ENCODE measurements at regions not wholly inside any gene's neighbourhood (a gene's known extent, or its start where the extent isn't known, plus 50 kb on each side); places are given as distances from the start of the nearest gene placed in this dataset.

GRCh38 chr16:54402270-54402669 is 115.7 kb upstream of the IRX3 start:
- no peak for DNase-seq

- DNase-seq, result no peak
These were observed 113.7 kb upstream of the IRX3 start for GRCh38 chr16:54400261-54400660.

GRCh38 chr16:54398986-54399385 is 112.4 kb upstream of the IRX3 start:
- DNase-seq, result no peak

GRCh38 chr16:54397838-54398237 is 111.3 kb upstream of the IRX3 start:
- no peak for DNase-seq

DNA sequence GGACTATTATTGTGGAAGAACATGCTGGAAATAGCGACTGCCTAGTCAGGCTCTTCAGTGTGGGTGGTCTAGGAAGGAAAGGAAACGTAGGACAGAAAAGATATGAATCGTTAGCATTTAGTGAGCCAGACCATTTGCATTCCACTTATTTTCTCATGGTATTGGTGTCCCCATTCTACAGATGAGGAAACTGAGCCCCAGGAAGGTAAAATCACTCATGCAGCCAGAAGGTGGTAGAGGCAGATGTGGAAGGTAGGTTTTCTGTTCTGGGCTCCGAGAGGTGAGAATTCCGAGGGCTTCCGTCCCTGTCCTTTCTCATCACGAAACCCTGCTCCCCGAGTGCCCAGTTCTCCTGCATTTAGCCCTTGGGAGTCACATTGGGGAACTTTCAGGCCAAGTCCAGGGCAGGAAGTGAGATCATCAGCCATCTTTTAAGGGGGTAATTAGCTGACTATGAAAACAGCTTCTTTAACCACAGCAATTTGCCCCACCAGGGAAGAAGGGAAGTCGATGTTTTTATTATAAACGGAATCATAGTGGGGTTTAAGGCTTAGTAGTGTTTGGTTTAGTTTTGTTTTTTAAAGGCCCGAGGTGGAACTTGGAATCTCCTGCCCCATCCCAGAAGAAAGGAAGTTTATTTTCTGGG is 110.7 kb upstream of the IRX3 start:
- no peak for DNase-seq

DNA sequence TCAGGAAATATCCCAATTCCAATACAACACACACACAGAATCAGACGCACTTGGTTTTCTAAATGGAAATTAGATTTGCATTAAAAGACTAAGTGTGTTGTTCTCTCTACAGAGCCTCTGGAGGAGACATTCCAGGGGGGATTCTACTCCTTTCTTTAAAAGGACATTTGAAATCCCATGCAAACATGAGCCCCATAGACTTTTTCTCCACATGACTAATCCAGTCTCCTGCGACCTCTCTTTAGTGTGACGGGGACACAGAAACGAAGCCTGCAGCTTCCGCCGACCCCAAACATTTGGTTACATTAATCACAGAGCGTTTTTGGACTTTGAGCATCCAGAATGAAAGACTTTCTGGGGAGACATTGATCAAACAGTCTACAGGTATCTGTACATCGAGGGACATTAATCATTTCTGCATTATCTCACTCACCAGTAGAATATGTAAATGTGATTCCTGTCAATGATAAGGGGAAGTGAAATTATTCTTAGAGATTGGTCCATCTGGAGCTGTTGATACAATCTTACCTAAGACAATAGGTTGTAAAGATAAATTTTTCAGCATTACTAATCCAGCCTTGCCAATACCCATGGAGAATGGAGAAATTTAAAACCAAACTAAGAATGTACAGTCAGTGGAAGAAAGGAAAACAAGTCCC is 103.4 kb upstream of the IRX3 start:
- DNase-seq, result no peak

GRCh38 chr16:54385141-54385540 is 98.6 kb upstream of the IRX3 start:
- no peak for DNase-seq

GRCh38 chr16:54381601-54382313 is 95.2 kb upstream of the IRX3 start:
- DNase-seq, result no peak

- no peak for DNase-seq
These were observed 88.5 kb upstream of the IRX3 start for GRCh38 chr16:54375071-54375470.

DNA sequence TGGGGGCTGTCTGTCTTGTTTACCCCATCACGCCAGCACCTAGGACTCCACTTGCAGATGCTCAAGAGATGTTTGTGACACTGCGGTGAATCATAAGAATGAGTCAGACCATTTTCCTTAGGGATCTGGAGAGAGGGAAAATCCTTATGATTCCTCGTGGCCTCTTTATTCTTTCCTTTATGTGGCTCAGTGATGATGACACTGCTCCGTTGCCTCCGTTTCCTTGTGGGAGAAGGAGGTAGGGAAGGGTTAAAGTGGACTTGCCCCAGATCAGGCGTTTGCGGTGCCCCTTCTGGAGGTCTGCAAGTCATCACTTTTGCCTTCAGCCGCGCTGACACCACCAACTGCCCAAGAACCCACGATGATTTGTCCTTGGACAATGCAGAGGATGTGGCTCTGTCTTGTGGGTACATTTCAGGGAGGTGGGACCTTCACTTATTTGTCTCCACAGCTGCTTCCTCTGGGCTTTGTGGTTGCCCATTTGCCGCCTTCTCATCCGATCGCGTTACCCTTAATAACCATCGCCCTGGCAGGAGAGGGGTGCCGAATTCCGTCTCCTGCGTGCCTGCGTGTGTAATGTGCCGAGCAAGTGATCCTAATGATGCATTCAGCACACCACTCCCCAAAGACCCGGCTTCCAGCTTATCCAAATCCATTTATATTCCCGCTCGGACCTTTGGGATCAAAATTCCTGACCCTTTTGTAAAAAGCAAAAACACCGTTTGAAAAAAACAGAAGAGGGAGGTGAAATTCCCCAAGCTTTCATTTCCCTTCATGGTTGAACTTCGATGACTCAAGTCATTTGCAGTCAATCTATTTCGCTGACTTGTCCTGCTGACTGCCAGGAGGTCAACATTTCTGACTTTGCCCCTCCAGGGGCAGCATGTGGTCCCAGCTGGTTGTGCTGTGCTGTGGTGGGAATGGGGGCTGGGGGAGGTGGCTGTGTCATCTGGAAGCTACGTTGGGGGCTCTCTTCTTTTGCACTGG is 87.2 kb upstream of the IRX3 start:
- DNase-seq, result no peak

GRCh38 chr16:54370278-54371040 is 83.9 kb upstream of the IRX3 start:
- no peak for DNase-seq

DNA sequence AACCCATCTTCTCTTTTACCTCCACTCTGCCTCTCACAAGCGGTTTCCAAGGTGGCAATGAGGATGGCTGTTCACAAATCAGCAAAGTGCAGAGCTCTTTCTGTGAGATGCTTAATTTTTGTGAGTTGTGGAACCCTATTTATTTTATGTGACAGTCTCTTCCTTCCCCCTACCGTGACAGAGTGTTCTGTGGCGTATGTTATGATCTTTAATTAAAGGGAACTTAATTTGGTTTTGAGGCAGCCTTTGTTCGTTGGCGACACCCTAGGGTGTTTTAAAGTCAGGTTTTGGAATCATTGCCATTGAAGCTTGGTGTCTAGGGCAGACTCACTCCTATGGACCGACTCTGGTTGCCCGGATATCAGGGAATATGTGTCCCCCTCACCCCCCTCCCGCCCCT is 83.3 kb upstream of the IRX3 start:
- DNase-seq, result no peak

DNA sequence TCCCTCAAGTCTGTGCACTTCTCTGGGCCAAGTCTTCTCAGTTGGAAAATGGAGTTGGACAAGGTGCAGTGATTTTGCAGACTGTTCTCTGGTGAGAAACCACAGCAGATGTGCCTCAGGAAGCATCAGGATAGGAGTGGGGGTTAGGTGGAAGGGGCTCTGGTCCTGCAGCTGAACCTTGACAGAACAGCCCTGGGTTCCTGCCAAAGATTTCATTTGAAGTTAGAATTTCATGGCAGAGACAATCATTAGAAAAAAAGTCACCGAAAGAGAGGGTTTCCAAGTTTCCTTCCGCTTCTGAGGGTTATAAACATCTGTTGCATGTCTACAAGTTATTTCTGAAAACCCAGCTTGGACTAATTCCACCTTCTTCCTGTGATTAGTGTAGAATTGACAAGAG is 80.4 kb upstream of the IRX3 start:
- no peak for DNase-seq

DNA sequence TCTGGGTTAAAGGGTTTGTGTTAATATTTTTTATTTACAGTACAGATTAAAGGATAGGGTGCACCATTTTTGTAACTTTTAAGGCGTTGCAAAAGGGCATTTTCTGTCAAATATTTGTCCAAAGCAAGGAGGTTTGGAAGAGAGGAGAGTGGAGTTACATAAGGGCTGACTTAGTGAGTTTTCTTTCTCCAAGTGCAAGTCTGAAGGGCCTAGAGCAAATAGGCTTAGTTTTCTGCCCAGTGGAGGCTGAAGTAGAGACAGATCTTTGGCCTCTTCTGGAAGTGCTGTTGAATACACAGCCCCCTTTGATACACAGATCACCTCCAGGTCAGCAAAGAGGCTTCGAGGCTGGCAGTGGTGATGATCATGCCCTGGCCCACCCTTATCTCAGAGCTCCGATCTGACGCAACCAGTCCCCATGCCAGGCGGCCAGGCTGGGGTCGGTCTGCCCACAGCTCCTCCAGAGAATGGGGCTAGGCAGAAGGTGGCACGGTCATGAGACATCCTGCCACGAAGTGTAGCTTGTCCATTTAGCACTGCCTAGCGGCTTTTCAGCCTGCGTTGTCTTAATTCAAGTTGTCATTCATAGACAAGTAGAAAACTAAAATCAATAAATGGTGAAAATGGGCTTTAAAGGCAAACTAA is 79.5 kb upstream of the IRX3 start:
- no peak for DNase-seq

GRCh38 chr16:54363766-54364165 is 77.2 kb upstream of the IRX3 start:
- DNase-seq, result no peak

DNA sequence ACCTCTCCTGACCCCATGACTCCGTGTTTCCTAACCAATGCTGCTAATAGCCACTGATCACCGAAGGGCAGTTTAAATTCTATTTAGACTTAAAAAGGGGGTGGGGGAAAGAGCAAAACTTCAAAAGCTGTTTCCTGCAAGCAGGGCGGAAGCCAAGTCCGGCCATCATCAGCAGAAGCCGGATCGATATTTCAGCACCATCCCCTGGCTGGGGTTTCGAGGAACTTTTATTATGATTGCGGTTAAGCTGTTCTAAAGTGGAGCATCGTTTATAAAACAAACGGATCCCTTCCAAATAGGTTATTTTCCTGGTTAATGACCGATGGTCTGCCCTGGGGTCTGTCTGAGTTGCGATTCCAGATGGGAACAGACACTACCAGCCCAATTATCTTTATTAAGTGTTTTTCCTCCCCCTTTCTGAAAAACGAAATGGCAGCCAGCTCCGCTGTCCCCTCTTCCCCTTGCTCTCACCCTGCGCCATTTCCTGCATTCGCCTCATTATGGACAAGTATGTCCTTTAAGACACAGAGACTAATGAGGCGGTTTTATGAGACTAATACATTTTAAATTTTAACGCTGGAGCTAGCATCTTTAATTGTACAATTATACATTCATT is 76.1 kb upstream of the IRX3 start:
- peak; percentile 35 for DNase-seq

DNA sequence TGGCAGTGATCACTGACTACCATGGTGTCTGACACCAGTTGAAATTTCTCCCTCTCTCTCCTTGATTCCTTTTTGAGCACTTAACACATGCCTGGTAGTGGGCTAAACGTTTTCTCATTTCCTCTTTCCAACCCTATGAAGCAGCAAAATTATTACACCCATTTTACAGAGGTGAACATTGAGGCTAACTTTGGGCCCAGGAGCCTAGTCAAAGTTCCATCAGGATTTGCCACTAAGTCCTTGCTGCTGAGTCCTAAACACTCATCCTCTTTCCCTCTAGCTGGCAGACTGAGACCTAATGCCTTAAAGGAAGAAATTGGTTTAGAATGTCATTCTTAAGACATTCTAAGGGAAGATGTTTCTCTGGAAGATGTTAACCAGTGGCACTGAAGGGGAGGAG is 74.7 kb upstream of the IRX3 start:
- DNase-seq, result no peak

DNA sequence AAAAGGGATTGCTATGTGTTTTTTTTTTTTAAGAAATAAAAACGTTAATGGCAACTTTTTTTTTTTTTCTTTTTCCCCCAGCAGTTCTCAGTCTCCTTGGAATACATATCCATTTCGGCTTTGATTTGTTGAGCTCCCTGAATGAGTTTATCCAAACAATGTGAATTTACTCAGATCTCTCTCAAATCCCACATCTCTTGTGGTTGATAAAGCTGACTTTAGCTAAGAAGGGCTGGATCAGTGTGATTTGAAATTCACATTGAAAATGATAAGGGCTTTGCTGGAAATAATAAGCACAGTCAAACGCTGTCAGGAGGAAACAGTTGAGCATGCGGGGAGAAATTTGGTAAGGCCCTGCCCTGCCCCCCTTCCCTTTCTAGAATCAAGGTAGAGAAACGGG is 74.1 kb upstream of the IRX3 start:
- DNase-seq, result no peak

DNA sequence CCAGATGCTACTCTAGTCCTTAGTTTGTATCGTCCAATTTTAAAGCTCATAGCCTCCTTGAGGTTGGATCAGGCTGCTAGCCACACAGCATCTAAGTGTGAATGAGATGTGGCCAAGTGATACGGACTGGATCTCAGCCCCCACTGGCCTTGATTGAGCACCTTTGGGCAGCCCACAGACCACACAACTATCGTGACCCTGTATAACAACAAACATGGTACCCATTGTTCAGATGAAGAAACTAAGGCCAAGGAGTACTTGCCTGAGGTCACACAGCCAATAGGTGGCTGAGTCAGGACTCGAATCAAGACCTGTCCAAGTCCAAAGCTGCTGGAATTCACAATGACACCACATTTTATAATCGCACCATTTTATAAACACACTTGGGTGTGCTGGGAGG is 73.0 kb upstream of the IRX3 start:
- DNase-seq, result no peak

GRCh38 chr16:54359081-54359480 is 72.5 kb upstream of the IRX3 start:
- DNase-seq, result no peak

DNA sequence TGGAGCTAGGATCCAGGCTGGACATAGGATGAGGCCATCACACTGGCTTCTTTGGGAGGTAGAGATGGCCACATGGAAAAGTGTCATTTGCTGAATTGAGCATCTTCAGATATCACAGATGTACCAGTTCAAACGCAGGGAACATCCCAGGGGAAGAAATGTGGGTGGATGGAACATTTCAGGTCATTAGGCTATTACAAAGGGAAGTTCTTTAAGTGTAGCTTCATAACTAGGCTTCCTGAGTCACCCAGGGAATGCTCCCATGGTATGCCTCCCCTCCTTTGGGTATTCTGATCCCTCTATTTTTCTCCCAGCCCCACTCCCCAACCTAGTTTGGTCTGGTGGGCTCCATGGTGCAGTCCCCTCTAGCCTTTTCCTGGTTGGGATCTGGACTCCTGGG is 69.8 kb upstream of the IRX3 start:
- no peak for DNase-seq
